ENCODE measurements at regions not wholly inside any gene's neighbourhood (a gene's known extent, or its start where the extent isn't known, plus 50 kb on each side); places are given as distances from the start of the nearest gene placed in this dataset.

- H3K9ac ChIP-seq (ENCODE audit: low read length), result no peak overlapping the region
- H3K27me3 ChIP-seq (replicated peaks; ENCODE audit: control insufficient read depth, insufficient read depth, low read length), result peaks cover 63% of the 10 kb centered on the region
- no peak overlapping the region for H3K4me3 ChIP-seq (ENCODE audit: low read length)
- DNase-seq (ENCODE audit: low read depth), result no peak
- no peaks in the 10 kb centered on the region for H3K9me3 ChIP-seq (ENCODE audit: control insufficient read depth, low read length)
- H3K36me3 ChIP-seq (ENCODE audit: control insufficient read depth, insufficient read depth, low read length, severe bottlenecking), result no peaks in the 10 kb centered on the region
- H3K4me1 ChIP-seq (ENCODE audit: control insufficient read depth, insufficient read depth, low read length), result no peaks in the 10 kb centered on the region
Observed at GRCh38 chr1:24984800-24985522, 54.9 kb upstream of the RUNX3 start.

- Histone ChIP-seq H3K4me1 (ENCODE audit: control insufficient read depth, insufficient read depth, low read length) (no peaks in the 10 kb centered on the region), H3K9ac (ENCODE audit: low read length) (no peak overlapping the region), H3K4me3 (ENCODE audit: low read length) (no peak overlapping the region), H3K36me3 (ENCODE audit: control insufficient read depth, insufficient read depth, low read length, severe bottlenecking) (no peaks in the 10 kb centered on the region), H3K9me3 (ENCODE audit: control insufficient read depth, low read length) (peaks cover 4% of the 10 kb centered on the region), H3K27me3 (replicated peaks; ENCODE audit: control insufficient read depth, insufficient read depth, low read length) (peaks cover 62% of the 10 kb centered on the region)
- no peak for DNase-seq (ENCODE audit: low read depth)
Observed at GRCh38 chr1:24984300-24984699, 54.2 kb upstream of the RUNX3 start.

- no peak overlapping the region for H3K4me3 ChIP-seq (ENCODE audit: low read length)
- peaks cover 63% of the 10 kb centered on the region for H3K27me3 ChIP-seq (replicated peaks; ENCODE audit: control insufficient read depth, insufficient read depth, low read length)
- DNase-seq (ENCODE audit: low read depth), result no peak
- H3K36me3 ChIP-seq (ENCODE audit: control insufficient read depth, insufficient read depth, low read length, severe bottlenecking), result no peaks in the 10 kb centered on the region
- H3K9ac ChIP-seq (ENCODE audit: low read length), result no peak overlapping the region
- peaks cover 9% of the 10 kb centered on the region for H3K9me3 ChIP-seq (ENCODE audit: control insufficient read depth, low read length)
- no peaks in the 10 kb centered on the region for H3K4me1 ChIP-seq (ENCODE audit: control insufficient read depth, insufficient read depth, low read length)
Observed at GRCh38 chr1:24983006-24983680, 53.1 kb upstream of the RUNX3 start.

GRCh38 chr1:24981631-24982005 lies 51.5 kb upstream of the RUNX3 start:
- peaks cover 58% of the 10 kb centered on the region for H3K27me3 ChIP-seq (replicated peaks; ENCODE audit: control insufficient read depth, insufficient read depth, low read length)
- no peaks in the 10 kb centered on the region for H3K4me1 ChIP-seq (ENCODE audit: control insufficient read depth, insufficient read depth, low read length)
- H3K9me3 ChIP-seq (ENCODE audit: control insufficient read depth, low read length), result peaks cover 11% of the 10 kb centered on the region
- no peak for DNase-seq (ENCODE audit: low read depth)
- no peak overlapping the region for H3K4me3 ChIP-seq (ENCODE audit: low read length)
- H3K36me3 ChIP-seq (ENCODE audit: control insufficient read depth, insufficient read depth, low read length, severe bottlenecking), result no peaks in the 10 kb centered on the region
- H3K9ac ChIP-seq (ENCODE audit: low read length), result no peak overlapping the region

GRCh38 chr1:24980836-24981630 lies 51.0 kb upstream of the RUNX3 start:
- DNase-seq (ENCODE audit: low read depth), result no peak
- Histone ChIP-seq H3K9ac (ENCODE audit: low read length) (no peak overlapping the region), H3K27me3 (replicated peaks; ENCODE audit: control insufficient read depth, insufficient read depth, low read length) (peaks cover 58% of the 10 kb centered on the region), H3K9me3 (ENCODE audit: control insufficient read depth, low read length) (peaks cover 17% of the 10 kb centered on the region), H3K36me3 (ENCODE audit: control insufficient read depth, insufficient read depth, low read length, severe bottlenecking) (no peaks in the 10 kb centered on the region), H3K4me1 (ENCODE audit: control insufficient read depth, insufficient read depth, low read length) (no peaks in the 10 kb centered on the region), H3K4me3 (ENCODE audit: low read length) (no peak overlapping the region)

Data from adipocyte (in vitro differentiated cells).